NCI-H2196 (cell line): ENCODE measurements at regions not wholly inside any gene's neighbourhood (a gene's known extent, or its start where the extent isn't known, plus 50 kb on each side); places are given as distances from the start of the nearest gene placed in this dataset.

ENCODE experiments used
- DNase-seq: peaks from one replicate; lab custom pipeline; 2025; ENCODE audit not compliant: unreplicated experiment; lab: John Stamatoyannopoulos, UW

DNA sequence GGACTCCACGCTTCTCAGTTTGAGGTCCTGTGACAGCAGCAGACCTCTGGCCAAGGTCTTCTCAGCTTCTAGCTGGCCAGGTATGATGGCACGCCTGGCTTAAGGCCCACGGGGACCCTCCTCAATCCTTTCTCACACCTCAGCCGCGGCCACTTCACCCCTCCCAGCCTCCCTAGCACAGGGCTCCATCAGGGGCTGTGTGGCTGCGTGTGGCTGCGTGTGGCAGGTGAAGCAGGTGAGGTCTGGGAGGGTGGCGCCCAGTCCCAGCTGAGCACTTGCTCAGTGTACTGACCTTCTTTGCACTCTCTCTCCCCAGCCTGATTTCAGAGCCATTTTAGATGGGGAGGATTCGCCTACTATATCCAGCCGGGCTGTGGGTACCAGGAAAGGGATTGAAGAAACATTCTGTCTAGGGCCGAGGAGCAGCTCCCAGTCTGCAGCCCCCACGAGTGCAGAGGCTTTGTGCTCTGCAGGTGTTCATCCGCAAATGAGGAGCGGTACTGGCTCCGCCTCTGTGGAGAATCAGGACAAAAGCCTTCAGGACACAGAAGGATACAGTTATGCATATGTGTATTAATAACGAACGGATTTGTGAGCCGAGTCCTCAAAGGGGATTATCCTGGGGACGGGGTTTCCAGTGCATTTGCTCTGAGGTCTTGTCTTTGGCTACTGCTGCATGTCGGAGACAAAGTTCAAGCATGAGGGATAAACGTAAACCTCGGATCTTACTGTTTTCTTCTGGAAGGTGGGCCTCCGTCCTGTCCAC is 236.9 kb upstream of the RAB6C start:
- no peak for DNase-seq

- DNase-seq = no peak
Measured at GRCh38 chr2:129744141-129744540, 235.3 kb upstream of the RAB6C start.

DNA sequence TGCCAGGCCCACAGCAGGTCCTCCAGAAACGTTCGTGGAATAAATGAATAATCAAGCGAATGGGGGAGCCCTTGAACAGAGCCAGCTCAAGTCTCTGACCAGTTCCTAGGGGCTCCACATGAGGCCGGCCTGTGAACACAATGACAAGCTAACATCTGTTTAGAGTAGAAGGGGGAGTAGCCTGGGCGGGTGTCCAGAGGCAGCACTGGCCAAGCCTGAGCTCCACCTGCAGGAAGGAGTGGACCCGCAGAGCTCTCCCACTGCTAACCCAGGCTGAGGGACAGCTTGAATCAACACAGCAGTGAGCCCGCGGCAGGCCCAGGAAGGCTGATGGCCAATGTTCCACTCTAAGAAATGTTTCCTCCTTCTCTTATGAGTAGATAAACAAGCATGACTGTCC is 234.8 kb upstream of the RAB6C start:
- DNase-seq = no peak

DNA sequence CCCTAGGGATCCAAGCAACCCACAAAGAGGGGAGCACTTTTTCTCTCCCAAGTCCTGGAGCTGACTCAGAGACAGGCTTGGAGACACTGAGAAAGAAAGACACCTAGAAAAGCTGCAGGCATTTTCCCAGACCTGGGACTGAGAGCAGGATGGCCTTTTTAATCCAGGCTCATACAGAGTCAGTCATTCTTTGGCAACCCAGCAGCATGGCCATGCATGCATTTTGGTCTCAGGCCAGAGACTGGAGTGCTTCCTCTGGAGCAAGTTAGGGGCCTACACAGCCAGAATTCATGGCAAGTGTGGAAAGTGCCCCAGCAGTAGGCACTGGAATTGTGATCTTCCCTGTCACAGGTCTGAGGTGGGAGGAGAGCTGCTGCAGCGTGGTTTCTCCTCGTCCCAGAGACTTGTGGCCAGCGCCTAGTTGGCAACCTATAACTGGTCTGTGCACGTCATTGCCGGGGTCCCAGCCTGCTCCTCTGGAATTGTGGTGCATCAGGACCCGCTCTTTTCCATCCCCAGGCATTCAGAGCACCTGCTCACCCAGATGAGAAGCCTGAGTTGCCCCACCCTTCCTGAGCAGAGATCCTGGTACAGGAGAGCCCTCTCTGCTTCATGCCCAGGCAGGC is 231.9 kb upstream of the RAB6C start:
- DNase-seq = no peak

GRCh38 chr2:129748250-129748649 is 231.2 kb upstream of the RAB6C start:
- DNase-seq = no peak

DNA sequence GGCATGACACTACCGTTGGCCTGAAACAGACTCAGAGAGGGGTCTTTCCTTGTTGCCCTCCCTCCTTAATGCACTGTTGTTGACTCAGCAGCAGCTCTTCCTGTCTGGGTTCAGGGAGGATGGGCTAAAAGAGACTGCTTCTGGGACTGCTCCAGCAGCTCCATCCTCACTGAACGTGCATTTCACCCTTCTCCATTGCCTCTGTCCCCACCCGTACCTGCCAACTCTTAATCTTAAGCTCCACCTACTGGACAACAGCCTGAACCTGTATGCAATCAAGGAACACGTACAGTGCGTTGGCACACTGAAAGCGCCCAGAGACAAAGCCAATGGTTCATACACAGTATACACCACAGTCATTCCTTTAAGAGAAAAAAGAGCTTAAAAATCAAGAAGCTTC is 230.8 kb upstream of the RAB6C start:
- no peak for DNase-seq

DNA sequence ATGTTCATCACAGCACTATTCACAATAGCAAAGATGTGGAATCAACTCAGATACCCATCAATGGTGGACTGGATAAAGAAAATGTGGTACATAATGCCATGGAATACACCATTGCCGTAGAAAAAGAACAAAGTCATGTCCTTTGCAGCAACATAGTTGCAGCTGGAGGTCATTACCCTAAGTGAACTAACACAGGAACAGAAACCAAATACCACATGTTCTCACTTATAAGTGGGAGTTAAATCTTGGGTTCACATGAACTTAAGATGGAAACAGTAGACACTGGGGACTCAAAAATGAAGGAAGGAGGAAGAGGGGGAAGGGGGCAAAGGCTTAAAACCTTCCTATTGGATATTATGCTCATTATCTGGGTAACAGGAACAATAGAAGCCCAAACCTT is 228.1 kb upstream of the RAB6C start:
- DNase-seq = no peak

GRCh38 chr2:129752176-129752575 is 227.3 kb upstream of the RAB6C start:
- no peak for DNase-seq

DNA sequence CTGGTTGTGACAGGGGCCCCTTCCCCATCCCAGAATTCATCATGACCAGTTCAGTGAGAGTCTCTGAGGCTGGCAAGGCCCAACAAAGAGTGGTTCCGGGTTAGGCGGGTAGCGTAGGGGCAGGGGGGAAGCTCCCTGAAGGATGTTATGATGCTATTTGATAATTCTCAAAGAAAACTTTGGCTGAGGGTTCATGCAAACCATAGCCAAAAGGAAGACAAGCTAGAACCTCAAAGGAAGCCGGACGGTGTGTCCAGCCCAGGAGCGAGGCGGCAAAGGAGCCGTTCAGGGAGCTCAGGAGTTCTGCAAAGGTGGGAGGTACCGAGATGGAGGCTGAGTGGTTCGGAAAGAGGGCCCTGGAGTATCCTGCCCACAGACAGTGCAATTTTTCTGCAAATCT is 226.8 kb upstream of the RAB6C start:
- DNase-seq = no peak

DNA sequence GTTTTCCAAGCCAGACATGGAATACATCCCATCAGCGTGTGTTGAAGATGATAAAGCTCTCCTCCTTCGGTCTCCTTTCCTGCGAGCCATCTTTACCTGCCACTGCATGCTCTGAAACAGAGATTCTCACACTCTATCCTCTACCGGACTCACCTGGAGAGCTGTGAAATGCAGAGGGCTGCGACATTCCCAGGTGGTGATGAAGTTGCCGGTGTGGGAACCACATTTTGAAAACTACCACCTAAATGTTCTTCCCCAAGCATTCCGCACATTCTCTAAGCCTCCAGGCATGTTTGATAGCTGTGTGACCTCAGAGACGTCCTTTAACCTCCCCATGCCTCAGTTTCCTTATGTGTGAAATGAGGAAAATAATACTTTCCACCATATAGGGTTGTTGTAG is 226.2 kb upstream of the RAB6C start:
- no peak for DNase-seq

GRCh38 chr2:129754421-129754820 is 225.0 kb upstream of the RAB6C start:
- DNase-seq = no peak

DNA sequence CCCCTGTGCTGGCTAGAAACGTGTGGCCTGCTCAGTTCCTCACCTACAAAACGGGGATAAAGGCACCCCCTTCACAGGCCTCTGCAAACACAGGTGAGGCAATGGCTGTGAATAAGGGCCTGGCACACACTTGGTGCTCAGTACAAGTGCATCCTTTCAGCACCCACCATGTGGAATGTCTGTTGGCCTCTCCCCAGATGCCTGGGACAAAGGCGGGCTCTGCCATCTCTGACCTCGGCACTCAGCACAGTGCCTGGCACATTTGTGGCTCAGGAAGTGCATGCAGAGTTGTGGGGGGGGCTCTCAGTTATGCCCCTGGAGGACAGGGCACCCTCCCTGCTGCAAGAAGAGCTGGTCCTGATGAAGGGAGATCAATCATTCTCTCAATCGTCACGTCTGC is 224.6 kb upstream of the RAB6C start:
- DNase-seq = no peak

GRCh38 chr2:129755786-129756185 is 223.7 kb upstream of the RAB6C start:
- no peak for DNase-seq

DNA sequence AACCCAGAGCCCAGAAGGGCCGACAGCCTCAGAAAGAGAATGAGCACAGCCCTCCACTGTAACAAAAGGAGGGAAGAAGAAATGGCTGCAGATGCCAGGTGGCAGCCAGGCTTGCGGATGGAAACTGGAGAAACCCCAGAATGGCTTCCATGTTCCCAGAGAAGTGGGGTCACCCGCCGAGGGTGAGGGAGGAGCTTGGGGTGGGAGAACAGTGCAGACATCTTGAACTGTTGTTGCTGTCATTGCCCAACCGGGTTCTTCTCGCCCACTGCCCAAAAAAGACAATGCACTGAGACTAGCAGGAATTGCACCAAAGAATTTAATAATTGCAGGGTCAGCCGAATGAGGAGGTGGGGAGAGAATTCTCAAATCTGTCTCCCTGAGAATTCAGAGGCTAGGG is 223.2 kb upstream of the RAB6C start:
- no peak for DNase-seq

GRCh38 chr2:129757366-129757914 is 222.0 kb upstream of the RAB6C start:
- DNase-seq = no peak

GRCh38 chr2:129757915-129758783 is 221.3 kb upstream of the RAB6C start:
- DNase-seq = no peak

DNA sequence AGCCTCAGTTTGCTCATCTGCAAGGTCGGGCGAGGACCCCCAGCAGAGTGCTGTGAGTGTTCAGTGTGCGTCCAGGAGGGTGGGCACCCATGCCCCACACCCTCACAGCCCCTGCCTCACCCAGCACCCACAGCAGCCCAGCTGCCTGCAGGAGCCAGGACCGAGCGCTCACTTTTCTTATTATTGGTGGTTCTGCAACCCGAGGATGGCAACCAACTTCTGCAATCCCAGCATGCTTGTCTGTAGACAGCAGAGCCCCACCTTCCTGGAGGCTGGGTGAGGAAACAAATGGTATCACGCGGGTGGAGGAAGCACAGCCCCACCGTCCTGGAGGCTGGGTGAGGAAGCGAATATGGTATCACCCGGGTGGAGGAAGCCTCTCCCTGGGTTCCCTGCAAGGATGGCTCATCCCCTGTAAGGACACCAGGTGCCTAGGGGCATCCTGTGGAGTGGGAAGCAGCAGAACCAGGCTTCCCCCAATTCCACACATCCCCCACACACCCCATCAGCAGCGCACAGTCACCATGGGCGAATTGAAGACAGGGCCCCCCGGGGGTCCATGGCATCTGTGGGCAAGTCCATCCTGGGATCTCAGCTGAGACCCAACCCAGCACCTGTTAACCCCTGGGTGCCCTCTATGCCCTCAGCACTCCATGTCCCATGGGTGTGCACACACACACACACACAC is 220.5 kb upstream of the RAB6C start:
- DNase-seq = no peak

DNA sequence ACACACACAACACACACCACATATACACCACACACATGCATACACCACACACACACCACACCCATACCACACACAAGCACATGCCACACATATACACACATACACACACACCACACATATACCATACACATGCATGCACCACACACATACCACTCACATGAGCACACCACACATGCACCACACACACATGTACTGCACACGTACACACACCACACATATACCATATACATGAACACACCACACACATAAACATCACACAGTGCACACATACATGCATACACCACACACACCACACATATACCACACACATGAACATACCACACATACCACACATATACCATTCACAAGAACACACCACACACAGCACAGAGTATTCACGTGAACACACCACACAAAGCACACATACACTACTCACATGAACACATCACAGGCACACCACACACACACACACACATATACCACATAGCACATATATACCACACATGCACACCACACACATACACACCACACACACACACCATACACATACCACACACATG is 219.9 kb upstream of the RAB6C start:
- no peak for DNase-seq

DNA sequence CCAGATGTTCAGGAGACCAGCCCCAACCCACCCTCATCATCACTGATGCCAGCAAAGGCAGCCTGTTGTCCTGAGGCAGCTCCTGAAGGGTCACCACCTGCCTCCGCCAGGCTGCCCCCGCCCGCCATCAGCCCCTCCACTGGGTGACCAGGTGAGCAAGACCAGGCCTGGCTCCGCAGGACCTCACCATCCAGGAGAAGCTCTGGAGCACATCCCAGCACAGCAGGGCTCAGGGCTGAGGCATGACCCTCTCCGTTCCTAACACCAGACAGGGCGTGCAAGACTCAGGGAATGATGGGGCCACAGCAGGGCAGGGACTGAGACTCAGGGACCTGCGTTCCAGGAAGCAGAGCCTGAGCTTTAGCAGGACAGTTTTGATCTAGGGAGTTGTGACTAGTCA is 218.8 kb upstream of the RAB6C start:
- DNase-seq = no peak

- no peak for DNase-seq
Measured at GRCh38 chr2:129761569-129762021, 217.9 kb upstream of the RAB6C start.
